RPMI8226 (cell line): ENCODE measurements at regions not wholly inside any gene's neighbourhood (a gene's known extent, or its start where the extent isn't known, plus 50 kb on each side); places are given as distances from the start of the nearest gene placed in this dataset.
A peak's percentile ranks its signal among the peaks of the same experiment; 100 is the strongest.

Experiments used
- DNase-seq: peaks from one replicate; pipeline ENCODE4 v3.0.0-alpha.2; 2015

DNA sequence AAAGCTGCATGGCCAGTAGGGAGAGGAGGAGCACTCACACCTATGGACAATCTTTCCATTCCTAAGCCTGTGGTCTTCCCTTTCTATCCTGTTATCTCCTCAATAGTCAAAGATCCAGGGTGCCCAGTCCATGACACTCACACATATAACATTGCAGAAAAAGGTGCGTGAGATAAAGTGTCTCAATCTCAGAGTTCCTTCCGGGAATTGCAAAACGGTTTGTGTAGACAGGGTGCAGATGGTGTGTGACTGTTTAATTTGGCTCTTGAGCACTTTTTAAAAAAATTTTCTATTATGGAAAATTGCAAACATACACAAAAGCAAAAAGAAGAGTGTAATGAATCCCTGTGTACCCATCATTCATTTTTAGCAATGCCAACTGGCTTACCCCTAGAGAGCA, 1493.6 kb downstream of the AACS start:
- DNase-seq: no peak

DNA sequence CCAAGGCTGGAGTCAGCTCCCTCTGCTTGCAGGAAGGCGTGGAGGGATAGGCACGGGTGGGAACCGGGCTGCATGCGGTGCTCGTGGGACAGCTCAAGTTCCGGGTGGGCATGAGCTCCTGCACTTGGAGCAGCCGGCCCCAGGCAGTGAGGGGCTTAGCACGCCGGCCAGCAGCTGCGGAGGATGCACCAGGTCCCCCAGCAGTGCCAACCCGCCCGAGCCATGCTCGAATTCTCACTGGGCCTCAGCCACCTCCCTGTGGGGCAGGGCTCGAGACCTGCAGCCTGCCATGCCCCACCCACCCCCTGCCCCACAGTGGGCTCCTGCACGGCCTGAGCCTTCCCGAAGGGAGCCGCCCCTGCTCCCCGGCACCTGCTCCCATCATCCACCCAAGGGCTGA, 1501.8 kb downstream of the AACS start:
- DNase-seq: no peak

DNA sequence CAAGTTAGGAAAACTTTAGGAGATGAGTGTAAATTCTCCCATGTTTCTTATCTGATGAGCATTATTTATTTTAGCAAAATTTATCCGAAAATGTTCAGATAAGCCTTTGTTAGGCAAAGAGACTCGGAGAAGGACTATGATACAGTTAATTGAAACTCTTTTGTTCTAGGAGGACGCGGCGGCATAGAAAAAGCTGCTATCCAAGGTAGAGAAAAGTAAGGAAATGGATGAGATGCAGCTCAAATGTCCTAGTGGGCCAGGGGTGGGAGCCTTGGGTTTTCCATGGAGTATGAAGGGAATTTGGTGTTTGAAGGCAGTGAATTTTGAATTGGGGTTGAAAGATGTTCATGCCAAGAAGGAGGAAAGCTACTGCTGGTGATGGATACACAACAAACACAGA, 1504.5 kb downstream of the AACS start:
- DNase-seq: no peak

DNA sequence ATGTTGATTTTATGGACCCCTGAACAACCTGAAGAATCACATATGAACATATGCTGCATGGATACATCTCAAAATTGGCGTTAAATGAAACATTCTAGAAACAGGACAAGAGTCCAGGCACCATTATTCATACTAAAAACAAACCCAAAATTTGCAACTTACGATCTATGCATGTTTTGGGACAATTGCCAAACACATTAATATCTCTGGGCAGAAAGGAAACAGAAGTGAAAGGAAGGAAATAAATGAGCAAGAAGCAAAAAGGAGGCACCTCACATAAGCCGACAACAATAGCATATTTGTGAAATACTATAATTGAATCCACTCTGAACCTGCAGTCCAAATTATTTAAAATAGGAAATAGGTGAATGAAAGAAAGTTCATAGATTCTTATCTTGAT, 1505.3 kb downstream of the AACS start:
- no peak for DNase-seq

DNA sequence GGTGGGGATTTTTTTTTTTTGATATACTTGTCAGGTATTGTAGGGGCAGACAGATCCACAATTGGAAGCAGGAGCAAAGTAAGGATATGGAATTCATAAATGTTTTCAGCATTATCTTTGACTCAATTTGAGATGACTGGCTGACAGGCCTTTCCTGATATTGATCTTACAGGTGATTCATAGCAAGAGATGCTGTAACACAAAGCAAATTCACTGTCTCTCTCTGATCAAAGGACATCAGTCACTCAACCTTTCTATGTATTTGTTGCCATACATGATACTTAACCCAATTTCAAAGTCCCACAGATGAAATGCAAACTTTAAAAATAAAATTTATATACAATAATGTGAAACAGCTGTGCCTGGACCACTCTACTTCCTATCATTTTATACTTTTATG, 1506.9 kb downstream of the AACS start:
- DNase-seq: no peak

DNA sequence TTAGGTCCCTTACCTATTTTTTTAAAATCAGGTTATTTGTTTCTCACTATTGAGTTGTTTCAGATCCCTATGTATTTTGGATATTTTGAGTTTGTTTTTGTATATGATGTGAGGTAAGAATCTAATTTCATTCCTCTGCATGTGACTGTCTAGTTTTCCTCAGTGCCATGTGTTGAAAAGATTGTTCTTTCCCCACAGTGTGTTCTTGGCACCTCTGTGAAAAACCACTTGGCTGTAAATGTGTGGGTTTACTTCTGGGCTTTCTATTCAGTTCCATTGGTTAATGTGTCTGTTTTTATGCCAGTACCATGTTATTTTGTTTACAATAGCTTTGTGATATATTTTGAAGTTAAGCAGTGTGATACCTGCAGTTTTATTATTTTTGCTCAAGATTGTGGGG, 1516.4 kb downstream of the AACS start:
- no peak for DNase-seq

DNA sequence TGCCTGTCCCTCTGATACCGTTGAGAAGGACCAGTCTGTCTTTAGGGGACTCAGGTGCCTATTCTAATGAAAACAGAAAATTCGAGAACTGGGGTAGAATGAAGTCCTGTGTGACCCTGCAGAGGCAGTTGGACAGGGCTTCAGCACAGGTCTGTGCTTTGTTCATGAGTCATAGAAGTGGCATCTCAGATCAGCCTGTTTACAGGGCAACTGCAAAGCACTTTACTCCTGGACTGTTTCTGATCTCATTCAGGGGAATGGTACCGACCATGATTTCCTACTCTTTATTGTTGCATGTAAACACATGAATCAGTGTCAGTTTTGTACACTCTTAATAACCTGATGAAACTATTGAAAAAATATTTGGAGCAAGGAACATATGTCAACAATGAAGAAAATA, 1517.0 kb downstream of the AACS start:
- no peak for DNase-seq

DNA sequence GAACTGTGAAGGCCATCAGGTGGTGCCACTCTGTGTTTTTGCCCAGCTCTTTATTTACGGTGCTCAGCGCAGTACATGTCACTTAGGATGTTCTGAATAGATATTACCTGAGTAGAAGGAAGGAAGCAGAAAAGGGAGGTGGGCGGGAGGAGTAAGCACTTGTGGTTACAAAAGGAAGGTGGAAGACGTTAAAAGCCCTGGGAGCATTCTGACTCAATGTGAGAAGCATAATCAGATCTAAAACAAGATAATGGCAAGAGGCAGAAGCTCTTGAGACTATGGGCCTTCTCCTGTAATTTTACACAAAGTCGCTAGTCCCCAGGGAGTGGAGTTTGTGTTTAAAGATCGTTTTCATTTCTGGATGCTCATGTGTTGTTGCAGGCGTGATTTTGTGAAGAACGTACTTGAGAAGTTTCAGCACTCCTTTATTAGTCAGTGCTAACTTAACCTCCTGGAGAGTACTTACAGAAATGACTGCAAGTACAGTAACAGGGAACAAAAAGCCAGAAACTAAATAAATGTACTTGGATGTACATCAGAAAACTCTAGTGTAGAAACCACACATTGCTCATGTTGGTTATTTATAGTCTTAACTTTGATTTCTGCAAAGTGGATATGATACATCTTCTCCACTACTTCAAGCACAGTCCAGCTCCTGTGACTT, 1523.5 kb downstream of the AACS start:
- no peak for DNase-seq

DNA sequence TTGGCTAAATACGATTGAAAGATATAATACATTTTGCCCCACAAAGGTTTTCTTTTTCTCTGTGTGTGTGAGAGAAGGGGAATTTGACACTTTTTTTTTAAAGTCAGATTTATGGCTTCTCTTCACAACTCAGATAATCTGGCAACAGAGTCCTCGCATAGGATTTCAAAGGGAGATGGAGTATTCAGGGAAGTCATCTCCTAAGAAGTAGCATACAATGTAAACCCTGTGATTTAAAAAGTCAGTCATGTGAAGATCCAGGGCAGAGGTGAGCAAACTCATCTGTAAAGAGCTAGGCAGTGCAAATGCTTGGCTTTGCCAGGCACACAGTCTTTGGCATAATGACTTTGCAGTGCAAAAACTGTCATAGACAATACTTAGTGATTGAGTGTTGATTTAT, 1526.3 kb downstream of the AACS start:
- DNase-seq: no peak

DNA sequence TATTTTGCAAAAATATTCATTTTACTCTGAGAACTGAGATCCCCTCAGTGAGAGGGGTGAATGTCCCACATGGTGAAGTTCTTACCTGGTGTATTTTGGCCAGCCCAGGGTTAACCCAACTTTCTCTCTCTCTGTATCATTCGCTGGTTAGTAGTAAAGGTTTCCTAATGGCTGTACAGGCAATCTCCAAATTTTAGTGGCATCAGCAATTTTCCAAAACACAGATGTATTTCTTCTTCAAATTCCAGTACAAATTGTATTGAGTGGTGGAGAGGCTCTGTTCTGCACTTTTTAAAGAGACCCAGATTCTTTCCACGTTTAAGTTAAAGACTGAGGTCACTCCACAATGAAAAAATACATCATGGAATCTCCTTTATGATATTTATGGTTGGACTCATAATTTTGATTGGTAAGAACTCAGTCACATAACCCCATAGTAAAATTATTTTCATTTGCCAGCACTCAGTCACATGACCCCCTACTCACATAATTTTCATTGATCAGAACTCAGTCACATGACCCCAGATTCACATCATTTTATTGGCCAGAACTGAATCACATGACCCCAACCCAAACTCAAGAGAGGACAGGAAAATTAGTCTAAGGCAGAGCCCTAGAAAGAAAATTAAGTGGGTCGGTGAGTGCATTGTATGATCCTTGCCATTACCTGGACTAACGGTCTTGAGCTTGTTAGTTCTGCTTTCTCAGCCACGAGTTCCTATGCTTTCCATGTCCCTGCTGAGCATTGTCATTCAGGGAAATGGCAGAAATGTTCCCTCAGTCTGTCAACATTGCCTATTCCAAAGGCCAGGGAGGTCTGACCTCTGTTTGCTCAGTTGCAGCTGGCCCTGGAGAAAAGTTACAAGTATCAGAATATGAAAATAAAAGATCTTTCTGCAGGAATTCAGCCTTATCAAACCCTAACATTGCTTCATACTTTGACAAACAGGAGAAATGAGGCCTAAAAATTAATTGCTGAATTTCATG, 1536.2 kb downstream of the AACS start:
- no peak for DNase-seq

DNA sequence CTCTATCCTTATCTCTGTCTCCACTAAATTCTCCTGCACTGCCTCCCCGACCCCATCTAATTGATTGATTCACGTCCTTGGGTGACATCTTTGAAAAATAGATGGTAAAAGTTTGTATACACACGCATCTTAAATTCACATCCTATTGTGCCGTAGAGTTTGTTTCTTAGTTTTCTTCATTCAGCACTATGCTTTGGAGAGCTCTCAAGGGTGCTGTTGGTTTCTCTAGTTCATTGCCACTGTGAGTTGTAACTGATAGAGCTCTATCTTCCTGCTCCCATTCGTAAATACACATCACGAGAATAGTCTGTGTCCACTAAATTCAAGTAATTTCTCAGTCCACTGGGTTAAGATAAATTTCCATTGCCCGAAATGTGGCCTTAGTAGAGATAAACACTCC, 1537.4 kb downstream of the AACS start:
- no peak for DNase-seq

DNA sequence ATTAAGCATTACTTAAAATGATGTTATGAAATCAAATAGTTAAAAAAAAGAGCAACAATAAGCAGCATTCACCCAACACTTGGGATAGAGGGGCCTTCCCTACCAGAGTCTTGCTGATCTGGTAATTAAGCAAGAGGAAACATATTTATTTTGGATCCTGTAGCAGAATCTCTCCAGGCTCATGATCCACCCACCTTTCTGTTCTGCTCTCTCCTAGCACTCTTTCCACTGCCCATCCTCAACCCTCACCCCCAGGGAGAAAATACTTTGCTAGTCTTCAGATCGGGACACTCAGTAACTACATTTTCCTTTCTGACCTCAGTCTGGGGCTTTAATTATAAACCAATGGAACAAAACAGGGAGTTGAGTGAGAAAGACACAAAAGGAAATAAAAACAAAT, 1541.9 kb downstream of the AACS start:
- DNase-seq: no peak

DNA sequence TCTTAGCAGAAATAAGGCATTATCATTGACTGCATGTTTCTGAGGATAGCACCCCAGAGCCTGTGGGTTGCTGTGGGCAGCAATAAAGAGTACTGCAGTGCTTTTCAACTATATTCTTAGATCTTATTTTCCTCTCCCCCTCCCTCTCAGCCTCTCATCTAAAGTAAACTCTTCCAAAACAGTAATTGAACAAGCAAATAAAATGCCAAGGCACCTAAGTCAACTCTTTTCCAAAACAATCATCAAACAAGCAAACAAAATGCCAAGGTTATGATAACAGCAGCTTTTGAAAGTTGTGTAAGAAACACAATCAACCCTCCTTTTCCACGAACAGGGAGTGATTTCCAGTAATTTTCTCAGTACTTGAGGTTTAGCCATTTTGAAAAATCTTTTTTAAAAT, 1542.6 kb downstream of the AACS start:
- no peak for DNase-seq

DNA sequence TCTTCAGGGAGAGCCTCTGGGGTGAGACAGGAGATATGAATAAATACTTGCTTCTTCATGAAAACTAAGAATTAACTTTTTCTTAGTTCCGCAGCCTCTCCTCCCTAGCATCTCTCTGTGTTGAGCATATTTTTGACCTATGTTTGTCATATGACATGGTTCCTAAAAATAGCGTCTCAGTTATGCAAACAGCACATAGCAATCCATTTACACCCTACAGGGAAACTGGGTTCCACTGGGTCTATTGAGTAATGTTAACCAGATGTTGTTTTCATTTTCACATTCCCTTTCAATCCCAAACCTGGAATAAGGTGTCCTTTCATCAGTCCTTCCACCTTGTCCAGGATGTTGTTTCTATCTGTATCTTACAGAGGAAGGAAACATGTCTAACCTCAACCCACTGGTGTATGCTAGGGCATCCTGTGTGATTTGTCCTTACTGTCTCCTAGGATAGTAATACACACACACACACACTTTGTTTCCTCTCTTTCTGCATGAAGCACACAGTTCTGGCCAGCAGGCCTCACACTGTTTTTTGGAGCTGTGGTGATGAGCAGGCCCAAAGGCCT, 1543.5 kb downstream of the AACS start:
- no peak for DNase-seq

DNA sequence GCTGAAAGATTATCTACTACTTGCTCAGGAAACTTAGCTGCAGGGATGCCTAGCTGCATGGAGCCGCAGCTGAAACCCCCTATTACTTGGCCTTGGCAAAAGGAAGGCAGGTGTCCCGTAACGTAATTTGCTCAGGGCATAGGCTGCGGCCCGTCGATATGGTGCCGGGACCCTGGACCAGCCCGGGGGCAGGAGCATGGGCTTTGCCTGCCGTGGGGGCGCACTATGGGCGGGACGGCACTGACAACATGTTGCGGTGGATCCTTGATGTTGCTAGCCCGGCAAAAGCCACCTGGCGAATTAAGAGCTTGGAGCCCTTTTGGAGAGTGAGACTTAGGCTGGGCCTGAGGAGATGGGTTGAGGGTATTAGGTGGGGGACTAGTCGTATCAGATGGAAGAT, 1551.2 kb downstream of the AACS start:
- no peak for DNase-seq

DNA sequence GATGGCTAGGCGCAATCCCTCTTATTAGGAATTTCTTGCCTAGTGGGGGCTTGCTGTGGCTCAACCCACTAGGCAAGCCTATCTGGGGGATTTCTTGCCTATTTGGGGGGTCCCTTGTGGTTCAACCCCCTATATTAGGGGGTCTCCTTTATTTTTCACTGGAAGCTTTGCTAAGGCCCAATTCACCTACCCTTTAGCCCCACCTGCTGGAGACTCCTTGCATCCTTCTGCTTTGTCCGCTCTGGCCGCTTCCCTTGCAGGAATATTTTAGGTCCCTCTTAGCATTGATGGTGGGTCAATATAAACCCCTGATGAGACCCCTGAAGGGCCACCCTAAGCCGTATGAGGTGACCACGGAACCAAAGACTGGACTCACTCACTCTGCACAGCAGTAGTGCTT, 1552.1 kb downstream of the AACS start:
- DNase-seq: peak; percentile 24

DNA sequence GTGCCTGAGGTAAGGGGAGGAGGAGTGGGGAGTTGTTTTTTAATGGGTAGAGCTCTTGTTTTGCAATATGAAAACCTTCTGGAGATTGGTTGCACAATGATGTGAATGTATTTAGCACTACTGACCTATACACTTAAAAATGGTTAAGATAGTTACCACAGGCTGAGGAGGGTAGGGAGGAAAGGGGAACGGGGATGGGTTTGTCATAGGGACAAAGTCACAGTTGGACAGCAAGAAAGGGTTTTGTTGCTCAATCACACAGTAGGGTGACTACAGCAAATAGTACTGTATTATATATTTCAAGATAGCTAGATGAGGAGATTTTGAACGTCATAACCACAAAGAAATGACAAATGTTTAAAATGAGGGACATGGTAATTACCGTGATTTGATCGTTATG, 1562.4 kb downstream of the AACS start:
- DNase-seq: no peak

DNA sequence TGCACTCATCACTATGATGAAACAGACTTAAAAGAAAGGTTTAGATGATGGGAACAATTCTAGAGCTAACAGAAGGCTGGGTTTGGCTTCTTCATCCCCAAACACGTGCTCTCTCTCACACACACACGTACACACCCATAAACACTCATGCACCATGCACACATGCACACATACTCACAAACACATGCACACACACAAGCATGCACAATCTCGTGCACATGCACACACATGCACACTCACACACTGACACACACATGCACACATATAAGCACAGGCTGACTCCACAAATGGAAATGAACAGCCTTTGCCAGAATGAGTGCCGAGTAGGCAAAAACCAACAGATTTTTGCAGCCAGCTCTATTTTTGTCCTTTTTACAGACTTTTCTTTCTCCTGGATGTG, 1571.6 kb downstream of the AACS start:
- DNase-seq: no peak

DNA sequence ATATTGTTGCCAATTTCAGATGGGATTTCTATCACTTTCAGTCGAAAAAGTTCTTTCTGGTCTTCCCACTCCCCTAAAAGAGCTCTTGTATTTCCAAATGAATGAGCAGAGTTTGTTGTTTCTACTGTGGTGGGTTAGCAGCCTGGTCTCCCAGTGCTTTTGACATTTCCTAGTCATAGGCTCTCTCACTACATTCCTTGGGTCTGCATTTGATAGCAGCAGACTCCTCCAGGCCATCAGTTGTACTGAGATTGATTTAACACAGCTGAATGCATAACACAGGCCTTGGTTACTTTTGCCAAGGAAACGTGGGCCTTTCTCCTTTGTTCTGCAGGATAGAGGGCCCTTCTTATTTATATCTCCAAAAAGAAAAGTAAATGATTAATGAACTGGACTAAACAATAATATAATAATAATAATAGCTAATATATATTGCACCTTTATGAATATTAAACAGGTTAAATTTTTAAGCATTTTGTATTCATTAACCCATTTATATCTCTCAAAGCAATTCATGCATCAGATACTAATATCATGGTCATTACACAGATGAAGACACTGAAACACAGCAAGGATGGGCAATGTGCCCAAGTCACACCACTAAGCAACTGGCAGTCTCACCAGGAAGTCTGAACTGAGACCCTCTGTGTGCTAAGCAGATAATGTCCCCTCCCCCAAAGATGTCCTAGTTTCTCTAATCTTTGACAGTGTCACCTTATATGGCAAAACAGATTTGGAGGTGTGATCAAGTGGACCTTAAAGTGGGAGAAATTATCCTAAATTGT, 1579.2 kb downstream of the AACS start:
- DNase-seq: no peak

DNA sequence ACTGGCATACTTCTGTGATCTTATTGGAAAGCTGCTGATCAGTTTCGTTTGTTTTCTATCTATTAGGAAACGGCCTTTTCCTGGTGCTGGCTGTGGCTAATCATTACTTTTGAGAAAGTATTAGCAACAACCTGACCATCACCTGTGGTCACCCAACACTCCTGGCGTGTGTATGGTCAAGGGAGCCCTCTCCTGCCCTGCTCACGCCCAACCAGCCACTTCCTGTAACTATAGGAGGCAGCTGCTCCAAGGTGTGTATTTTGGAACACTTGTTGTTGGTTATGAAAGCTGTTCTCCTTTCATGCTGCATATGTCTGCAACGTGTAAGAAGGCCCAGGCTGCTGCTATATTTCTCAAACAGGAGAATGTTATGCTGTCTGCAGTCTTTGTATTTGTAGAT, 1582.8 kb downstream of the AACS start:
- DNase-seq: no peak

DNA sequence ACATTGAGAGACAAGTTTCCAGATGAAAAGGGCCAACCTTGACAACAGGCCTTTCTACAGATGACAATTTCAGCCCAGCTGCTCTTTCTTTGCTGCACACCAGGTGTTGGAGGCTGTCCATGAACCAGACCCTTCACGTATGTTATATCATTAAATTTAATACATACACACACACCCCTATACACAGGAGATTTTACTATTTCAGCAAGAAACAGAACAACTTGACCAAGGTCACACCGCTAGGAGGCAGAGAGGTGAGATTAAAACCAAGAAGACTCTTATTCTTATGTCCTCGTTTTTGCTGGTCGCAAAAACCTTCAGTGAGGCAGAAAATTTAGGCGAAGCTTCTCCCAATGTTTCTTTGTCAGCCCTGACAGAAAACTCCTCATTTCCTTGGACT, 1585.9 kb downstream of the AACS start:
- no peak for DNase-seq

DNA sequence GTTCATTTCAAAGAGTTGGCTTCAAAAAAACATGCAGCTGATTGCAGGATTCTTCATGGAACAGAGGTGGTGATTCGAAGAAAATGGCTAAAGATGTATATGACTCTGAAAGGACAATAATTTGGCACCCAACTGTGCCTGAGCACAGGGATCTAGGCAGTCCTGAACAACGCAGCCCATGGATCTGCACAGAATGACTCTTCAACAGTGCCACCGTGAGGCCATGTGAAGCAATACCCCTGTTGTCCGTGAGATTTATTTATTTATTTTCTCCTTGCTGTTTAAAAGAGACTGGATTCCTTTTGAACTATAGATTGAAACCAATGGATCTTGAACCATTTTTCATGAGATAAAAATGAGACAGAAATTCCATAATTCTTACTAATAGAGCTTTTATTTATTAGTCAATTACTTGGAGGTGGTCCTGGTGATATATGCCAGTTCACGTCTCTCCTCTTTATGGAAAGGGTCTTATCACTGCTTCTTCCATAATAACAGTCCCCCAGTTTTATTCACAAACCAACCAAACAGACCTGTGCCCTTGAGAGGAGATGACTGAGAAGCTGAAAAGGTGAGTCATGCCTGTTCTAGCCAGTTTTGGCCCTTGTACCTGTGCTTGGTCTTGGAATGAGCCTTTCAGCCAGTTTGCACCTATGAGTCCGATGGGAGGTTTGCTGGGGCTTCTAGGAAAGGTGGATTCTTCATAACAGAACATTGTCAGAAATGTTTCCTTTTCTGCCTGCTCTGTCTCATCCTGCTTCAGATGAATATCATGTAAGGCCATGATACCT, 1598.3 kb downstream of the AACS start:
- peak; percentile 29 for DNase-seq
